Left forelimb (tissue), 1 donor: ENCODE measurements at regions not wholly inside any gene's neighbourhood (a gene's known extent, or its start where the extent isn't known, plus 50 kb on each side); places are given as distances from the start of the nearest gene placed in this dataset.
A peak's percentile ranks its signal among the peaks of the same experiment; 100 is the strongest.

Experiments
- DNase-seq: peaks from one replicate; pipeline ENCODE4 v3.0.0-alpha.2; 2018; ENCODE audit warnings: low spot score

DNA sequence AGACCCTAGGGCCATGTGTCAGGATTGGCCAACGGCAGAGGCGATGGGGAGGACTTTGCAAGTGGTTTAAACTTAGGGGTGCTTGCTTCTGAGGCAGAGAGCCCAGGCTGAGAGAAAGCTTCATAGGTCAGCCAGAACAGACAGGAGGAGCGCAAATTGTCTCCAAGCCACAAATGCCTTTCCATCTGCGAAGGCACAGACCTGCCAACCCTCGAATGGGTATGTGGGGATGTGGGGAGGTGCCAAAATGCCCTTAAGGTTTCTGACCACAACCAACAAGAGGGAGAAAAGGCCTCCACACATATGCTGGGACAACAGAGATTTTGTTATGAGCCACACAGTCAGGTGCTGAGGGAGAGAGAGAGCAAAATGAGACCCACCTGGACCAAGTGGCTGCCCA, 283.6 kb downstream of the CYP26B1 start:
- DNase-seq: peak; percentile 42

DNA sequence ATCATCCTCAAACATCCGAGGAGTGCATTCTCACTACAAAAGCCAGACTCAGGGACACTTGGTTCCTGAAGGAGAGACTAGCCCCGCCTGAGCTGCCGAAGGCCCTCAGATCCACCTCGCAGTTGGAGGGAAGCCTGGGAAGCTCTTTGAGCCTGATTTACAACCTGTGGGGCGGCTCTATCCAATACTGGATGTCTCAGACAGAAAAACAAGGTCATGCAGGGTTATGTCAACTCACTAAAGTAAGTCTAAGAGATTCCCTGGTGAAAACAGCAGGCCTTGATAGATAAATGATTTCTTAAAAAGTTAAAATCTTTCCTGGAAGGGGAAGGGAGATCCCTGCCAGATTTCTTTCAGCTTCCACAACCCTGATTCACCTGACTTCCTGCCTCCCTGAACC, 284.3 kb downstream of the CYP26B1 start:
- peak; percentile 36 for DNase-seq

- no peak for DNase-seq
These were observed 284.7 kb downstream of the CYP26B1 start for GRCh38 chr2:71862921-71863320.

GRCh38 chr2:71861186-71862160, 286.2 kb downstream of the CYP26B1 start:
- DNase-seq: peak; percentile 34

GRCh38 chr2:71860381-71860926, 287.2 kb downstream of the CYP26B1 start:
- DNase-seq: peak; percentile 25

DNA sequence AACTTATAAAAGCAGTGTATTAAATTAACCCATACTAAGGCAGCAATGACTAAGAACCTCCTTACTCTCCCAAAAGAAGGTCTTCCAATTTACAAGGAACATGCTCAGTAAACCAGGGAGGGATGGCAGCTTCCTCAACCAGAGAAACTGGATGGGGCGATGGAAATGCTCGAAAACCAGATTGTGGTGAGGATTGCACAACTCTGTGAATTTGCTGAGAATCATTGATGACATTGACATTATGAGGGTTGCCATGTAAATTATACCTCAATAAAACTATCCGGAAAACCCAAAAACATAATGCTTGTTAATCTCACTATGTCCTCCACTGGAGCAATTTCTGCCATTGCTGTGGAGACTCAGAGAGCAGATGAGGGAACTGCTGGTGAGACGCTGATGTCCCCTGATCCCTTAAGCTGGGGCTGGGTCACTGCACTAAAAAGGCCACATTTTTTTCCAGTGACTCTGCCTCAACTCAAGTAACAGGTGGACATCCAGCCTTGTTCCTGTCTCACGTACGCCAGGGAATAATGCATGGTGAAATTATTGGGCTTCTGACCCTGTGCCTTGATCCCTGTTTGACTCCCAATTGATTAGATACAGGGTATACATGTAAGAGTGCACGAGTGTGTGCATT, 288.3 kb downstream of the CYP26B1 start:
- peak; percentile 31 for DNase-seq

DNA sequence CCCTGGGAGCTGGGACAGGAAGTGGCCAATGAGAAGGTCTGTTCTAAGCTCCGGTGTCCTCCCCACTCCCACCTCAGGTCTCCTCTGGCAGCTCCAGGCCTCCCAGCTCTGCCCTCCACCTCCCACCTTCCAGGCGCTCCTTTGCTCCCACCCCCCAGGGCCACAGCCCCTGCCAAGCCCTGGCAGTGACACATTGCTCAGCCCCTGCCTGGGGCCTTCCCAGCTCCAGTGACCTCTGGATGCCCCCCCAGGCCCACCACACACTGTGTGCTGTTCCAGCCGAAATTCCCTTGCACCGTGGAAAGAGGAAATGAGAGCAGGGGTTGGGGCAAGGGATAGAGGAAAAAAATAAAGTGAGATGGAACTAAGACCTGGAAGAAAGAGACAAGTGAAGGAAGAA, 289.6 kb downstream of the CYP26B1 start:
- DNase-seq: peak; percentile 70

DNA sequence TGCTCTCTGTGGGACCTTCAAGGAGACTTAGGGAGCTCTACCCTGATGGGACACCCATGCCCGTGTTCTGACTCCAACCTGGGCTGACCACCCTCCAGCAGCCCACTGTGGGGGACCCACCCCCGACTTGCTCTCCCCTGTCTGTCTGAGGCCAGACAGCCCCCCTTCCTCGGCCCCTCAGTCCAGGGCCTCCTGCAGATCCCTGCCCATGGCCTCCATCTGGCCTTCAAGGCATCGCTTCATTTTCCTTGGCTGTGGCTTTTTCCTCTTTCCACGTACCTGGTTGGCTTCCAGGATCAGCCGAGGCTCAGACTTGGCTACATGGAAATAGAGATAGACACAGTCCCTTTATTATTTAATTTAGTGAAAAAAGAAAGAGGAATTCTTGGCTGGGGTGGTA, 290.0 kb downstream of the CYP26B1 start:
- DNase-seq: no peak

- DNase-seq: peak; percentile 55
These were observed 290.7 kb downstream of the CYP26B1 start for GRCh38 chr2:71856773-71857525.

DNA sequence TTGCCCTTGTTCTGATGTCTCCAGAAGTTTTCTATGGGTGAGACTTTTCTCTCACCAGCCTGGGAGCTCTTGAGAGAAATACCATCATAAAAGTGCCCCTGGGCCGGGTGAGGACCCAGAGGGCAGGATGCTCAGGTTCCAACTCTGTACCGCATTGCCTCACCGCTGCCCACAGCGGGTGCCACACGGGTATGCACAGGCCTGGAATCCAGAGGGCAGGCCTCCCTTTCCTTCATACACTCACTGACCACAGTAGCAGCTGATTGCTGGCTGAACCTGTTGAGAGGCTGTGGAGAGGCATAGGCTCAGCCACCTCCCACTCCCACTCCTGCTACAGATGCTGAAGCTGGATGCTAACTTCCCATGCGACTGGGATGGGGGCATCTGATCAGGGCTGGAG, 293.8 kb downstream of the CYP26B1 start:
- peak; percentile 44 for DNase-seq

DNA sequence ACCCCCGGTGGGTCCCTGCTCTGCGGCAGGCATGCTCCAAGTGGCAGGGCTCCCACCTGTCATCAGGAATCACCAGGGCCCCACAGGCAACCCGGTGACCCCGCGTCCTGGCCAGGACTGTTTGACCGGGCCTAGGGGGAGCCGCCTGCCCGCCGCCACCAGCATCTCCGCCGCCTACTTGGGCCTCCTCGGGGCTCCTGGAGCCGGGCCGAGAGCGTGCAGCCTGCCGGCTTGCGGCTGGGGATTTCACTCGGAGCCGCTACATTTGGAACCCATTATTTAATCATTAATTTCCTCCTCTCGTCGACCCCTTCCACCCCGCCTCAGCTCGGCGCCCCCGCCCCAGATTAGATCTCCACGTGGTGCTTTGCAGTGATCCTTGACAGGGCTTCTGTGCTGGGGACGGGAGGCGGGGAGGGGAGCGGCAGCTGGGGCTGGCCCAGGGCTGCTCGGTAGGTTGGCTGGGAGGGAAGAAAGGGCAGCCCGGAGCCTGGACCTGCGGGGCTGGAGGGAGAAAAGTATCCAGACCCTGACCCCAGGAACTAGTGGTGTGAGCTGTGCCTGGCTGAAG, 295.4 kb downstream of the CYP26B1 start:
- DNase-seq: peak; percentile 86

DNA sequence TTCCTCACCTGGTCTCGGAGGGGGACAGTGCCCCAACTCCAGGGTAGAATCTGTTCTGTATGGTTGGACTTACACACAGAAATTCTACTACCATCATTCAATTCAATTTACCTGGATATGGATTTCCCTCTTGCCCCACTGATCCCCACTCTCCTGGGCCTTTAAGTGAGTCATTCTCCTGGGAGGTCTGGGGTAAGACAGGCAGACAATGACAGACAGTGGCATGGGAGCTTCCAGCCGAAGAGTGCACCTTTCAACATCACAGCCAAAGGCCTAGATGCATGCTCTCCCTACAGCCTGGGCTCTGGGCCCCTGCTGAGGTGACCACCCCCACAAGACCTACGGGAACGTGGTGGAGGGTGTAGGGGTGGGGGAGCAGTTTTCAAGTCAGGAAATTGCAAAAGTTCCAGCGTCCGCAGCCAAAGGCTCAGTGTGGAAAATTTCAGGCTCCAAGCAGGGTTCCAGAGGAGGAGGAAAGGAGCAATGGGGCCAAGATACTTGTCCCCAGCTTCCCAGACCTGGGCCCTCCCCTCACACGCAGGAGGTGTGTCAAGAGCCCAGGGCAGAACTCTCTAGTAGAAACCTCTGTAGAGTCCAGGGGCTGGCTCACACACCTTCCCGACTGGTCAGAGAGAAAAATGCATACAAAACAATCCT, 296.4 kb downstream of the CYP26B1 start:
- peak; percentile 69 for DNase-seq

- DNase-seq: peak; percentile 54
These were observed 297.3 kb downstream of the CYP26B1 start for GRCh38 chr2:71850306-71850801.

DNA sequence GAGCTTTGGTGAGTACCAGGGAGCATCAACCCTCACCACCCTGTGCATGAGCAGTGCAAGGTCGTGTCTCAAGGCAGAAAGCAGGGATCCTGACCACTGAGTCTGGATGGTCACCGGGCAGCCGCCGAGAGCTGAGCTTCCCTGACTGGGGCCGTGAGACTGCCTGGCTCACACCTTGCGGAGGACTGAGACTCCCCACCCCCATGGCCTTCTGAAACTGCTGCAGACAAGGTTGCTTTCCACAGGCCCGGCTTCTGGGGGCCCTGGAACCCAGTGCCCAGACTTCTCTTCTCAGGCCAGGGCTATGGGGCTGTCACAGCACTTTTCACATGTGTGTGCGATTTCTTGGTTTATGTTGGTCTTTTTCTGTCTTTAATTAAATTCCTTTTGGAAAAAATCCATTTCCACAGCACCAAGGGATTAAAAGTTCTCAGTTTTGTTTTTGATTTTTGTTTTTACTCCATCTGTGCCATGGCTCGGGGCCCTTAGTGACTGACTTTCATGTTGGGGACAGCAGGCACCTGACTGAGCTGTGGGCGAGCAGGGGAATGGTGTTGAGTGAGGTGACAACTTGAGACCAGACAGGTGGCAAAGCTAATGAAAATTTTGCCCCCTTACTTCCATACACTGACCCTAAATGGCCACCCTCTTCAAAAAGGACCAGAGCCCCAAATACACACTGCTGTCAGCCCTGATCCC, 297.9 kb downstream of the CYP26B1 start:
- peak; percentile 51 for DNase-seq

DNA sequence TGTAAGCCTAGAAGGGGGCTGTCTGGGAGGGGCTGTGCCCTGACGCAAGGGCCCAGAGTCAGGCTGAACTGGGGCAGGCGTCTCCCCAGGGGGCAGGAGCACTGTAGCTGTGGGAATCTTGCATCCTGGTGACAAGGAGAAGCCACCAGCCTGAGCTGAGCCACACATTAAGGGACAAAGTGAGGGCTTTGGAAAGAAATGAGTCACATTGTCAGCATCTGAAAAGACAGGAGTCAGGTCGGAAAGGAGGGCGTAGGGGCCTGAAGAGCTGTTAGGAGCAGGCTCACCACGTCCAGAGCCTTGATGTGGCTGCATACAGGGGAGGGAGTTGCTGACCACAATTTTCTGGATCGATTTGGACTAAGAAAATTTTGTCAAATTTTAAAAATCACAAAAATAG, 298.6 kb downstream of the CYP26B1 start:
- no peak for DNase-seq

- DNase-seq: no peak
These were observed 300.9 kb downstream of the CYP26B1 start for GRCh38 chr2:71846669-71847291.

DNA sequence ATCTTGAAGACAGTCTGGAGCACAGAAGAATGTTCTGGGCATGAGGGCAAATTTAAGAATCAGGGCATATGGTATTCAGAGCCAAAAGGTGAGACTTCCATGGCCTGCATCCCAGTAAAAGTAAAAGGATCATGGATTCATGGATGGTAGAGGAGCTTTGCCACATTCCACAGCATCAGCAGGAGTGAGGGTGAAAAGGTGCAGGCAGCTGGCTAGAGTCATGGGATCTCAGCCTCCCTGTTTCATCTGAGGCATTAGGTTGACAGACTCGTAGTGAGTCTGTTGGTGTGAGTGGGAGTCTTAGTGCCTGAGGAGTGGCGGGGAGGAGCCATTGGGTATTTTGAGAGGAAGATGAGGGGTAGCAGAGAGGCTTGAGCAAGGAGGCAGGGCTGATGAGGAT, 301.6 kb downstream of the CYP26B1 start:
- DNase-seq: no peak

DNA sequence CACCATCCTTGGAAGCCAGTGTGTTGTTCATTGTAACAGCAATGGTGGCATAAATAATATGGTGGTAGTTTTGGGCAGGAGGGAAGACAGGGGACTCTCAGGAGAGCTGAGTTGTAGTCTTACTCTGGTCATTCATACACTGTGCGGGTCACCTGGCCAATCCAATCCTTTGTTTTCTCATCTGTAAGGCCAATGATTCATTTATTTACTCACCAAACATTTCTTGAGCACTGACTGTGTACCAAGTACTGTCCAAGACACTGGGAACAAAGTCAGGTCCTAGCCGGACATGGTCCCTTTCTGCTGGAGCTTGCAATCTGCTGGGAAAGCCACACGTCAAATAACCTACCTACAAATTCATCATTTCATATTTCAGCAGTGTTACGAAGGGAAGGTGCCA, 302.7 kb downstream of the CYP26B1 start:
- no peak for DNase-seq

GRCh38 chr2:71843391-71843850, 304.2 kb downstream of the CYP26B1 start:
- no peak for DNase-seq

- no peak for DNase-seq
These were observed 304.9 kb downstream of the CYP26B1 start for GRCh38 chr2:71842744-71843143.
